Hepatocyte (in vitro differentiated cells): ENCODE measurements at regions not wholly inside any gene's neighbourhood (a gene's known extent, or its start where the extent isn't known, plus 50 kb on each side); places are given as distances from the start of the nearest gene placed in this dataset.

Experiments
- EZH2phosphoT487 ChIP-seq: fragments of 200-600 bp; sonication (generic); IDR thresholded peaks from one replicate; pipeline ENCODE4 v1.6.1; 2018; ENCODE audit warnings: antibody characterized with exemption, mild to moderate bottlenecking, low read depth, moderate library complexity; ENCODE audit not compliant: unreplicated experiment, severe bottlenecking
- TF ChIP-seq, protein P1 (sequence below): fragments of 200-600 bp; sonication (generic); IDR thresholded peaks from 2 replicates; pipeline ENCODE4 v1.5.1; 2016; ENCODE audit warnings: antibody characterized with exemption, mild to moderate bottlenecking; ENCODE audit not compliant: poor library complexity

DNA sequence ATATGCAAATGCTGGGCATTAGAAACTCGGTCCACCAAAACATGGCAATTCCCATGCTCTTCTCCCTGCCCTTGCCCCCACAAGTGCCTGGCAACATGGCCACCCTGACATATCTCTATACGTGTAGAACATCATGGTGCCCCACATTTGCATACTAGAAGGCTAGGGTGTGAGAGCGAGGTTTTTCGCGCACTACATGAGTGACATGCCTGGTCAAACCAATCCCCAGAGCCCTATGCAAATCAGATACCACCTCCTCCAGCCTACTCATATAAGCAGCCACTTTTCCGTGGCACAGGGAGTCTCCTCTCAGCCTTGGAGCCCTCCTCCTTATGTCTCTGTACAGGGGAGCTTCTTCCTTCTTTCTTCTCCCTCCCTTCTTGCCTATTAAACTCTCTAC, 296.1 kb upstream of the GULP1 start:
- TF ChIP-seq EZH2phosphoT487: no peak
- TF ChIP-seq, protein P1, sequence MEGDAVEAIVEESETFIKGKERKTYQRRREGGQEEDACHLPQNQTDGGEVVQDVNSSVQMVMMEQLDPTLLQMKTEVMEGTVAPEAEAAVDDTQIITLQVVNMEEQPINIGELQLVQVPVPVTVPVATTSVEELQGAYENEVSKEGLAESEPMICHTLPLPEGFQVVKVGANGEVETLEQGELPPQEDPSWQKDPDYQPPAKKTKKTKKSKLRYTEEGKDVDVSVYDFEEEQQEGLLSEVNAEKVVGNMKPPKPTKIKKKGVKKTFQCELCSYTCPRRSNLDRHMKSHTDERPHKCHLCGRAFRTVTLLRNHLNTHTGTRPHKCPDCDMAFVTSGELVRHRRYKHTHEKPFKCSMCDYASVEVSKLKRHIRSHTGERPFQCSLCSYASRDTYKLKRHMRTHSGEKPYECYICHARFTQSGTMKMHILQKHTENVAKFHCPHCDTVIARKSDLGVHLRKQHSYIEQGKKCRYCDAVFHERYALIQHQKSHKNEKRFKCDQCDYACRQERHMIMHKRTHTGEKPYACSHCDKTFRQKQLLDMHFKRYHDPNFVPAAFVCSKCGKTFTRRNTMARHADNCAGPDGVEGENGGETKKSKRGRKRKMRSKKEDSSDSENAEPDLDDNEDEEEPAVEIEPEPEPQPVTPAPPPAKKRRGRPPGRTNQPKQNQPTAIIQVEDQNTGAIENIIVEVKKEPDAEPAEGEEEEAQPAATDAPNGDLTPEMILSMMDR: no peak
